GM23338 (cell line): ENCODE measurements at regions not wholly inside any gene's neighbourhood (a gene's known extent, or its start where the extent isn't known, plus 50 kb on each side); places are given as distances from the start of the nearest gene placed in this dataset.

Experiments
- ATAC-seq: fragments of 200-7000 bp; cut with Tn5 transposase; 3 replicates; pipeline ENCODE4 v1.9.1; 2020
- DNase-seq: peaks from one replicate; pipeline ENCODE4 v3.0.0-alpha.2; 2015; ENCODE audit warnings: low spot score
- H2AFZ ChIP-seq: fragments of 200-600 bp; sonication (generic); 2 replicates; pipeline ENCODE4 v1.8.0; 2016; ENCODE audit warnings: antibody characterized with exemption, mild to moderate bottlenecking, moderate library complexity
- H3F3A ChIP-seq: fragments of 200-600 bp; sonication (generic); replicated peaks from 2 replicates; pipeline ENCODE4 v1.8.0; 2017; ENCODE audit warnings: antibody characterized with exemption, mixed run types, low read depth
- H3K27ac ChIP-seq: fragments of 200-600 bp; sonication (generic); 2 replicates; pipeline ENCODE4 v1.6.1; 2016; ENCODE audit warnings: low read depth
- H3K27me3 ChIP-seq: fragments of 200-600 bp; sonication (generic); 2 replicates; pipeline ENCODE4 v1.8.0; 2016; ENCODE audit warnings: mild to moderate bottlenecking, mixed run types, moderate library complexity; ENCODE audit not compliant: insufficient read depth
- H3K36me3 ChIP-seq: fragments of 200-600 bp; sonication (generic); 2 replicates; pipeline ENCODE4 v1.8.0; 2016; ENCODE audit warnings: mild to moderate bottlenecking; ENCODE audit not compliant: insufficient read depth
- H3K4me1 ChIP-seq: fragments of 200-600 bp; sonication (generic); 2 replicates; pipeline ENCODE4 v1.8.0; 2016; ENCODE audit warnings: mild to moderate bottlenecking, moderate library complexity; ENCODE audit not compliant: insufficient read depth
- H3K4me2 ChIP-seq: fragments of 200-600 bp; sonication (generic); 2 replicates; pipeline ENCODE4 v1.7.1; 2017; ENCODE audit warnings: mixed run types
- H3K4me3 ChIP-seq: fragments of 200-600 bp; sonication (generic); 2 replicates; pipeline ENCODE4 v1.6.1; 2016; ENCODE audit warnings: mixed run types
- H3K79me2 ChIP-seq: fragments of 200-600 bp; sonication (generic); replicated peaks from 2 replicates; pipeline ENCODE4 v1.8.0; 2017; ENCODE audit warnings: mild to moderate bottlenecking; ENCODE audit not compliant: insufficient read depth
- H3K9me2 ChIP-seq: fragments of 200-600 bp; sonication (generic); 2 replicates; pipeline ENCODE4 v1.8.0; 2017; ENCODE audit not compliant: insufficient read depth
- H4K20me1 ChIP-seq: fragments of 200-600 bp; sonication (generic); replicated peaks from 2 replicates; pipeline ENCODE4 v1.8.0; 2017; ENCODE audit warnings: mild to moderate bottlenecking; ENCODE audit not compliant: insufficient read depth
- H3K27ac Mint-ChIP-seq: 2 replicates; pipeline ENCODE4 v1.8.0; 2020; ENCODE audit warnings: inconsistent platforms, mild to moderate bottlenecking, moderate library complexity, mixed read lengths
- H3K27me3 Mint-ChIP-seq: 3 replicates; pipeline ENCODE4 v1.8.0; 2022; ENCODE audit warnings: low read depth, mild to moderate bottlenecking, moderate library complexity, mixed read lengths, inconsistent platforms; ENCODE audit not compliant: insufficient read depth, poor library complexity
- H3K36me3 Mint-ChIP-seq: 3 replicates; pipeline ENCODE4 v1.8.0; 2021; ENCODE audit warnings: low read depth, mild to moderate bottlenecking, inconsistent platforms, moderate library complexity, mixed read lengths
- H3K4me1 Mint-ChIP-seq: 3 replicates; pipeline ENCODE4 v1.8.0; 2020; ENCODE audit warnings: mild to moderate bottlenecking, inconsistent platforms, mixed read lengths
- H3K4me3 Mint-ChIP-seq: 3 replicates; pipeline ENCODE4 v1.8.0; 2021; ENCODE audit warnings: moderate library complexity, mild to moderate bottlenecking, inconsistent platforms, mixed read lengths
- H3K9me3 Mint-ChIP-seq: 3 replicates; pipeline ENCODE4 v1.8.0; 2020; ENCODE audit warnings: moderate library complexity, mild to moderate bottlenecking, inconsistent platforms, mixed read lengths
- CREB1 ChIP-seq: fragments of 250-450 bp; sonication (Bioruptor Pico); IDR thresholded peaks from 2 replicates; pipeline ENCODE4 v1.5.0; 2020; ENCODE audit warnings: low read depth, mild to moderate bottlenecking, moderate library complexity
- EZH2phosphoT487 ChIP-seq: fragments of 200-600 bp; sonication (generic); IDR thresholded peaks from one replicate; pipeline ENCODE4 v1.8.1; 2018; ENCODE audit warnings: antibody characterized with exemption; ENCODE audit not compliant: unreplicated experiment
- POLR2AphosphoS5 ChIP-seq: IDR thresholded peaks from 2 replicates; pipeline ENCODE4 v1.6.1; 2016; ENCODE audit warnings: antibody characterized with exemption, low read depth
- TF ChIP-seq, protein P1 (sequence below): fragments of 250-450 bp; sonication (Bioruptor Pico); IDR thresholded peaks from 2 replicates; pipeline ENCODE4 v1.5.0; 2020; ENCODE audit warnings: mild to moderate bottlenecking, moderate library complexity
- TF ChIP-seq, protein P2 (sequence below): IDR thresholded peaks from 2 replicates; pipeline ENCODE4 v1.6.1; 2016; ENCODE audit warnings: antibody characterized with exemption
- TF ChIP-seq, protein P3 (sequence below), 2 experiments: fragments of 200-600 bp in 1 of 2; sonication (generic) in 1 of 2; conservative IDR thresholded peaks; 2 replicates each; pipeline versions ENCODE4 v1.5.1 to v1.6.1; 2016 to 2017; ENCODE audit warnings: antibody characterized with exemption in 2 of 2, low read depth in 2 of 2, mild to moderate bottlenecking in 2 of 2, moderate library complexity in 1 of 2

DNA sequence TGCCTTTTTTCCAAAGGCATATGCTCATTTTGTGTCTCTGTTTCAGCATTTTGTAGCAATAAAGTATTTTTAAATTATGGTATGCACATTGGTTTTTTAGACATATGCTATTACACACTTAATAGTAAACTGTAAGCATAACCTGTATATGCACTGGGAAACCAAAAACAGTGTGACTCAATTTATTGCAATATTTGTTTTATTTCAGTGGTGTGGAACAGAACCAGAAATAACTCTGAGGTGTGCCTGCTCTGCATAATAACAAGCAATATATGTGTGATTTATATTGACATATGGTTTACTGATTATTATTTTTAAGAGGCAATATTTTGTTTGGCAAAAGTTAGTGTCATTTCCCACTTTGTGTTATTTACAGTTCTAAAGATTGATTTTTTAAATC lies 126.6 kb upstream of the CPNE8 start:
- Histone ChIP-seq H4K20me1 (no peaks in the 10 kb centered on the region), H3K9me2 (no peaks in the 10 kb centered on the region), H3K4me2 (no peak overlapping the region), H3K27me3 (no peaks in the 10 kb centered on the region), H3K4me3 (no peak overlapping the region), H3K4me1 (no peaks in the 10 kb centered on the region), H3K27ac (no peak overlapping the region), H3K36me3 (no peaks in the 10 kb centered on the region), H2AFZ (no peak overlapping the region), H3F3A (no peaks in the 10 kb centered on the region), H3K79me2 (no peaks in the 10 kb centered on the region)
- no peak overlapping the region for H3K27ac Mint-ChIP-seq
- no peaks in the 10 kb centered on the region for H3K36me3 Mint-ChIP-seq
- no peaks in the 10 kb centered on the region for H3K27me3 Mint-ChIP-seq
- DNase-seq (no peak), ATAC-seq (no peak)
- no peak overlapping the region for H3K4me3 Mint-ChIP-seq
- no peak for TF ChIP-seq CREB1 (CRISPR knock-in tag)
- TF ChIP-seq POLR2AphosphoS5, result no peak
- TF ChIP-seq EZH2phosphoT487, result no peak
- TF ChIP-seq, protein P1, sequence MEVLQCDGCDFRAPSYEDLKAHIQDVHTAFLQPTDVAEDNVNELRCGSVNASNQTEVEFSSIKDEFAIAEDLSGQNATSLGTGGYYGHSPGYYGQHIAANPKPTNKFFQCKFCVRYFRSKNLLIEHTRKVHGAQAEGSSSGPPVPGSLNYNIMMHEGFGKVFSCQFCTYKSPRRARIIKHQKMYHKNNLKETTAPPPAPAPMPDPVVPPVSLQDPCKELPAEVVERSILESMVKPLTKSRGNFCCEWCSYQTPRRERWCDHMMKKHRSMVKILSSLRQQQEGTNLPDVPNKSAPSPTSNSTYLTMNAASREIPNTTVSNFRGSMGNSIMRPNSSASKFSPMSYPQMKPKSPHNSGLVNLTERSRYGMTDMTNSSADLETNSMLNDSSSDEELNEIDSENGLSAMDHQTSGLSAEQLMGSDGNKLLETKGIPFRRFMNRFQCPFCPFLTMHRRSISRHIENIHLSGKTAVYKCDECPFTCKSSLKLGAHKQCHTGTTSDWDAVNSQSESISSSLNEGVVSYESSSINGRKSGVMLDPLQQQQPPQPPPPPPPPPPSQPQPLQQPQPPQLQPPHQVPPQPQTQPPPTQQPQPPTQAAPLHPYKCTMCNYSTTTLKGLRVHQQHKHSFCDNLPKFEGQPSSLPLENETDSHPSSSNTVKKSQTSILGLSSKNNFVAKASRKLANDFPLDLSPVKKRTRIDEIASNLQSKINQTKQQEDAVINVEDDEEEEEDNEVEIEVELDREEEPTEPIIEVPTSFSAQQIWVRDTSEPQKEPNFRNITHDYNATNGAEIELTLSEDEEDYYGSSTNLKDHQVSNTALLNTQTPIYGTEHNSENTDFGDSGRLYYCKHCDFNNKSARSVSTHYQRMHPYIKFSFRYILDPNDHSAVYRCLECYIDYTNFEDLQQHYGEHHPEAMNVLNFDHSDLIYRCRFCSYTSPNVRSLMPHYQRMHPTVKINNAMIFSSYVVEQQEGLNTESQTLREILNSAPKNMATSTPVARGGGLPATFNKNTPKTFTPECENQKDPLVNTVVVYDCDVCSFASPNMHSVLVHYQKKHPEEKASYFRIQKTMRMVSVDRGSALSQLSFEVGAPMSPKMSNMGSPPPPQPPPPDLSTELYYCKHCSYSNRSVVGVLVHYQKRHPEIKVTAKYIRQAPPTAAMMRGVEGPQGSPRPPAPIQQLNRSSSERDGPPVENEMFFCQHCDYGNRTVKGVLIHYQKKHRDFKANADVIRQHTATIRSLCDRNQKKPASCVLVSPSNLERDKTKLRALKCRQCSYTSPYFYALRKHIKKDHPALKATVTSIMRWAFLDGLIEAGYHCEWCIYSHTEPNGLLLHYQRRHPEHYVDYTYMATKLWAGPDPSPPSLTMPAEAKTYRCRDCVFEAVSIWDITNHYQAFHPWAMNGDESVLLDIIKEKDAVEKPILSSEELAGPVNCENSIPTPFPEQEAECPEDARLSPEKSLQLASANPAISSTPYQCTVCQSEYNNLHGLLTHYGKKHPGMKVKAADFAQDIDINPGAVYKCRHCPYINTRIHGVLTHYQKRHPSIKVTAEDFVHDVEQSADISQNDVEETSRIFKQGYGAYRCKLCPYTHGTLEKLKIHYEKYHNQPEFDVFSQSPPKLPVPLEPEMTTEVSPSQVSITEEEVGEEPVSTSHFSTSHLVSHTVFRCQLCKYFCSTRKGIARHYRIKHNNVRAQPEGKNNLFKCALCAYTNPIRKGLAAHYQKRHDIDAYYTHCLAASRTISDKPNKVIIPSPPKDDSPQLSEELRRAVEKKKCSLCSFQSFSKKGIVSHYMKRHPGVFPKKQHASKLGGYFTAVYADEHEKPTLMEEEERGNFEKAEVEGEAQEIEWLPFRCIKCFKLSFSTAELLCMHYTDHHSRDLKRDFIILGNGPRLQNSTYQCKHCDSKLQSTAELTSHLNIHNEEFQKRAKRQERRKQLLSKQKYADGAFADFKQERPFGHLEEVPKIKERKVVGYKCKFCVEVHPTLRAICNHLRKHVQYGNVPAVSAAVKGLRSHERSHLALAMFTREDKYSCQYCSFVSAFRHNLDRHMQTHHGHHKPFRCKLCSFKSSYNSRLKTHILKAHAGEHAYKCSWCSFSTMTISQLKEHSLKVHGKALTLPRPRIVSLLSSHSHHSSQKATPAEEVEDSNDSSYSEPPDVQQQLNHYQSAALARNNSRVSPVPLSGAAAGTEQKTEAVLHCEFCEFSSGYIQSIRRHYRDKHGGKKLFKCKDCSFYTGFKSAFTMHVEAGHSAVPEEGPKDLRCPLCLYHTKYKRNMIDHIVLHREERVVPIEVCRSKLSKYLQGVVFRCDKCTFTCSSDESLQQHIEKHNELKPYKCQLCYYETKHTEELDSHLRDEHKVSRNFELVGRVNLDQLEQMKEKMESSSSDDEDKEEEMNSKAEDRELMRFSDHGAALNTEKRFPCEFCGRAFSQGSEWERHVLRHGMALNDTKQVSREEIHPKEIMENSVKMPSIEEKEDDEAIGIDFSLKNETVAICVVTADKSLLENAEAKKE, result no peak
- TF ChIP-seq, protein P2, sequence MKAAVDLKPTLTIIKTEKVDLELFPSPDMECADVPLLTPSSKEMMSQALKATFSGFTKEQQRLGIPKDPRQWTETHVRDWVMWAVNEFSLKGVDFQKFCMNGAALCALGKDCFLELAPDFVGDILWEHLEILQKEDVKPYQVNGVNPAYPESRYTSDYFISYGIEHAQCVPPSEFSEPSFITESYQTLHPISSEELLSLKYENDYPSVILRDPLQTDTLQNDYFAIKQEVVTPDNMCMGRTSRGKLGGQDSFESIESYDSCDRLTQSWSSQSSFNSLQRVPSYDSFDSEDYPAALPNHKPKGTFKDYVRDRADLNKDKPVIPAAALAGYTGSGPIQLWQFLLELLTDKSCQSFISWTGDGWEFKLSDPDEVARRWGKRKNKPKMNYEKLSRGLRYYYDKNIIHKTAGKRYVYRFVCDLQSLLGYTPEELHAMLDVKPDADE, result no peak
- TF ChIP-seq, protein P3, sequence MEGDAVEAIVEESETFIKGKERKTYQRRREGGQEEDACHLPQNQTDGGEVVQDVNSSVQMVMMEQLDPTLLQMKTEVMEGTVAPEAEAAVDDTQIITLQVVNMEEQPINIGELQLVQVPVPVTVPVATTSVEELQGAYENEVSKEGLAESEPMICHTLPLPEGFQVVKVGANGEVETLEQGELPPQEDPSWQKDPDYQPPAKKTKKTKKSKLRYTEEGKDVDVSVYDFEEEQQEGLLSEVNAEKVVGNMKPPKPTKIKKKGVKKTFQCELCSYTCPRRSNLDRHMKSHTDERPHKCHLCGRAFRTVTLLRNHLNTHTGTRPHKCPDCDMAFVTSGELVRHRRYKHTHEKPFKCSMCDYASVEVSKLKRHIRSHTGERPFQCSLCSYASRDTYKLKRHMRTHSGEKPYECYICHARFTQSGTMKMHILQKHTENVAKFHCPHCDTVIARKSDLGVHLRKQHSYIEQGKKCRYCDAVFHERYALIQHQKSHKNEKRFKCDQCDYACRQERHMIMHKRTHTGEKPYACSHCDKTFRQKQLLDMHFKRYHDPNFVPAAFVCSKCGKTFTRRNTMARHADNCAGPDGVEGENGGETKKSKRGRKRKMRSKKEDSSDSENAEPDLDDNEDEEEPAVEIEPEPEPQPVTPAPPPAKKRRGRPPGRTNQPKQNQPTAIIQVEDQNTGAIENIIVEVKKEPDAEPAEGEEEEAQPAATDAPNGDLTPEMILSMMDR (conservative IDR thresholded peaks at IDR 0.05; ENCODE audit: low read depth in 2 of 2), result no peak
- H3K9me3 Mint-ChIP-seq, result no peaks in the 10 kb centered on the region
- H3K4me1 Mint-ChIP-seq, result no peaks in the 10 kb centered on the region
